ENCODE measurements at regions not wholly inside any gene's neighbourhood (a gene's known extent, or its start where the extent isn't known, plus 50 kb on each side); places are given as distances from the start of the nearest gene placed in this dataset.

DNA sequence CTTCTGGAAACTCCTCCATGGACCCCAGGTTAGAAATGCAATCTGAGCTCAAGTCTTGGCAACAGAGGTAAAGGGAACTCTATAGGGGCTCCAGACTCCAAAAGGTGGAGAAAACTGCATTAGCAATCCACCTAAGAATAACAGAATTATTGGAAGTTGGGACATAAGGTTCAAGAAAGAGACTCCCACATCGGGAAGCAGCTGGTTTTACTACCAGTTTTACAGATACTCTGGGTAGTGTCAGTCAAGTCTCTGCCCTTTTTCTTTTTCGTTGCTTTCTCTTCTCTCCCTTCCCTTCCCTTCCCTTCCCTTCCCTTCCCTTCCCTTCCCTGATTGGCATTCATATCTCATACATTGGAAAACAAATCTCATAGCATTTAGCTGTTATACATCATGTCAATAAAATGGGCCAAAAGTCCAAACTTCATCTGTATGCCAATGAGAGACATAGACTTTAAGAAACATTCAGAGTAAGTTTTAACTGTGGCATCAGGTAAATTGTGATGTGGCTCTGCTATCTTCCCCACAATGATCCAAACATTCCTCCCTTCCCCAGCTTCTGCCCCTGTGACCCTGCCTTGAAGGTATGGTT is 166.7 kb downstream of the KCNE4 start (continued):
- TF ChIP-seq, protein P1, sequence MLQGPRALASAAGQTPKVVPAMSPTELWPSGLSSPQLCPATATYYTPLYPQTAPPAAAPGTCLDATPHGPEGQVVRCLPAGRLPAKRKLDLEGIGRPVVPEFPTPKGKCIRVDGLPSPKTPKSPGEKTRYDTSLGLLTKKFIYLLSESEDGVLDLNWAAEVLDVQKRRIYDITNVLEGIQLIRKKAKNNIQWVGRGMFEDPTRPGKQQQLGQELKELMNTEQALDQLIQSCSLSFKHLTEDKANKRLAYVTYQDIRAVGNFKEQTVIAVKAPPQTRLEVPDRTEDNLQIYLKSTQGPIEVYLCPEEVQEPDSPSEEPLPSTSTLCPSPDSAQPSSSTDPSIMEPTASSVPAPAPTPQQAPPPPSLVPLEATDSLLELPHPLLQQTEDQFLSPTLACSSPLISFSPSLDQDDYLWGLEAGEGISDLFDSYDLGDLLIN (CRISPR knock-in tag; IDR thresholded peaks at IDR 0.05; ENCODE audit: borderline replicate concordance): no peak
- TF ChIP-seq PCBP1 (IDR thresholded peaks at IDR 0.05; ENCODE audit: borderline replicate concordance, low read depth, low read length): 0 out of 2 replicates have a peak, but pooled peaks have one; percentile 66
- no peak for TF ChIP-seq ZNF234 (CRISPR knock-in tag; conservative IDR thresholded peaks at IDR 0.05)
- no peak for TF ChIP-seq TAF15 (IDR thresholded peaks at IDR 0.05; ENCODE audit: low read depth, low read length, poor library complexity, severe bottlenecking)
- TF ChIP-seq, protein P2, sequence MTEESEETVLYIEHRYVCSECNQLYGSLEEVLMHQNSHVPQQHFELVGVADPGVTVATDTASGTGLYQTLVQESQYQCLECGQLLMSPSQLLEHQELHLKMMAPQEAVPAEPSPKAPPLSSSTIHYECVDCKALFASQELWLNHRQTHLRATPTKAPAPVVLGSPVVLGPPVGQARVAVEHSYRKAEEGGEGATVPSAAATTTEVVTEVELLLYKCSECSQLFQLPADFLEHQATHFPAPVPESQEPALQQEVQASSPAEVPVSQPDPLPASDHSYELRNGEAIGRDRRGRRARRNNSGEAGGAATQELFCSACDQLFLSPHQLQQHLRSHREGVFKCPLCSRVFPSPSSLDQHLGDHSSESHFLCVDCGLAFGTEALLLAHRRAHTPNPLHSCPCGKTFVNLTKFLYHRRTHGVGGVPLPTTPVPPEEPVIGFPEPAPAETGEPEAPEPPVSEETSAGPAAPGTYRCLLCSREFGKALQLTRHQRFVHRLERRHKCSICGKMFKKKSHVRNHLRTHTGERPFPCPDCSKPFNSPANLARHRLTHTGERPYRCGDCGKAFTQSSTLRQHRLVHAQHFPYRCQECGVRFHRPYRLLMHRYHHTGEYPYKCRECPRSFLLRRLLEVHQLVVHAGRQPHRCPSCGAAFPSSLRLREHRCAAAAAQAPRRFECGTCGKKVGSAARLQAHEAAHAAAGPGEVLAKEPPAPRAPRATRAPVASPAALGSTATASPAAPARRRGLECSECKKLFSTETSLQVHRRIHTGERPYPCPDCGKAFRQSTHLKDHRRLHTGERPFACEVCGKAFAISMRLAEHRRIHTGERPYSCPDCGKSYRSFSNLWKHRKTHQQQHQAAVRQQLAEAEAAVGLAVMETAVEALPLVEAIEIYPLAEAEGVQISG (CRISPR knock-in tag; IDR thresholded peaks at IDR 0.05): no peak
- TF ChIP-seq HNRNPK (IDR thresholded peaks at IDR 0.05; ENCODE audit: low read depth, low read length, poor library complexity, severe bottlenecking): peak; percentile 95
- no peak for TF ChIP-seq MBNL3 (CRISPR knock-in tag; conservative IDR thresholded peaks at IDR 0.05)
- TF ChIP-seq PCBP2 (optimal IDR thresholded peaks at IDR 0.05; ENCODE audit: low read depth, low read length, poor library complexity, severe bottlenecking): peak; percentile 71
- TF ChIP-seq, protein P3, sequence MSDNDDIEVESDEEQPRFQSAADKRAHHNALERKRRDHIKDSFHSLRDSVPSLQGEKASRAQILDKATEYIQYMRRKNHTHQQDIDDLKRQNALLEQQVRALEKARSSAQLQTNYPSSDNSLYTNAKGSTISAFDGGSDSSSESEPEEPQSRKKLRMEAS (IDR thresholded peaks at IDR 0.05): no peak
- TF ChIP-seq NFYC (CRISPR knock-in tag; IDR thresholded peaks at IDR 0.05): no peak
- no peak for TF ChIP-seq PHF8 (CRISPR knock-in tag; IDR thresholded peaks at IDR 0.05)
- no peak for TF ChIP-seq ZNF792 (CRISPR knock-in tag; IDR thresholded peaks at IDR 0.05)
- TF ChIP-seq, protein P4, sequence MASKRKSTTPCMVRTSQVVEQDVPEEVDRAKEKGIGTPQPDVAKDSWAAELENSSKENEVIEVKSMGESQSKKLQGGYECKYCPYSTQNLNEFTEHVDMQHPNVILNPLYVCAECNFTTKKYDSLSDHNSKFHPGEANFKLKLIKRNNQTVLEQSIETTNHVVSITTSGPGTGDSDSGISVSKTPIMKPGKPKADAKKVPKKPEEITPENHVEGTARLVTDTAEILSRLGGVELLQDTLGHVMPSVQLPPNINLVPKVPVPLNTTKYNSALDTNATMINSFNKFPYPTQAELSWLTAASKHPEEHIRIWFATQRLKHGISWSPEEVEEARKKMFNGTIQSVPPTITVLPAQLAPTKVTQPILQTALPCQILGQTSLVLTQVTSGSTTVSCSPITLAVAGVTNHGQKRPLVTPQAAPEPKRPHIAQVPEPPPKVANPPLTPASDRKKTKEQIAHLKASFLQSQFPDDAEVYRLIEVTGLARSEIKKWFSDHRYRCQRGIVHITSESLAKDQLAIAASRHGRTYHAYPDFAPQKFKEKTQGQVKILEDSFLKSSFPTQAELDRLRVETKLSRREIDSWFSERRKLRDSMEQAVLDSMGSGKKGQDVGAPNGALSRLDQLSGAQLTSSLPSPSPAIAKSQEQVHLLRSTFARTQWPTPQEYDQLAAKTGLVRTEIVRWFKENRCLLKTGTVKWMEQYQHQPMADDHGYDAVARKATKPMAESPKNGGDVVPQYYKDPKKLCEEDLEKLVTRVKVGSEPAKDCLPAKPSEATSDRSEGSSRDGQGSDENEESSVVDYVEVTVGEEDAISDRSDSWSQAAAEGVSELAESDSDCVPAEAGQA (IDR thresholded peaks at IDR 0.05; ENCODE audit: low read depth): no peak
- TF ChIP-seq, protein P4 (CRISPR knock-in tag; IDR thresholded peaks at IDR 0.05; ENCODE audit: borderline replicate concordance): no peak
- no peak for TF ChIP-seq CREB1 (IDR thresholded peaks at IDR 0.05)
- no peak for TF ChIP-seq CREB1 (CRISPR knock-in tag; IDR thresholded peaks at IDR 0.05)
- no peak for TF ChIP-seq CENPX (CRISPR knock-in tag; IDR thresholded peaks at IDR 0.05)
- TF ChIP-seq, protein P5, sequence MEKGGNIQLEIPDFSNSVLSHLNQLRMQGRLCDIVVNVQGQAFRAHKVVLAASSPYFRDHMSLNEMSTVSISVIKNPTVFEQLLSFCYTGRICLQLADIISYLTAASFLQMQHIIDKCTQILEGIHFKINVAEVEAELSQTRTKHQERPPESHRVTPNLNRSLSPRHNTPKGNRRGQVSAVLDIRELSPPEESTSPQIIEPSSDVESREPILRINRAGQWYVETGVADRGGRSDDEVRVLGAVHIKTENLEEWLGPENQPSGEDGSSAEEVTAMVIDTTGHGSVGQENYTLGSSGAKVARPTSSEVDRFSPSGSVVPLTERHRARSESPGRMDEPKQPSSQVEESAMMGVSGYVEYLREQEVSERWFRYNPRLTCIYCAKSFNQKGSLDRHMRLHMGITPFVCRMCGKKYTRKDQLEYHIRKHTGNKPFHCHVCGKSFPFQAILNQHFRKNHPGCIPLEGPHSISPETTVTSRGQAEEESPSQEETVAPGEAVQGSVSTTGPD (CRISPR knock-in tag; IDR thresholded peaks at IDR 0.05): no peak

Data from HepG2 (cell line).